ENCODE measurements at regions not wholly inside any gene's neighbourhood (a gene's known extent, or its start where the extent isn't known, plus 50 kb on each side); places are given as distances from the start of the nearest gene placed in this dataset.

- H3K27ac Mint-ChIP-seq: no peak overlapping the region
- H3K36me3 Mint-ChIP-seq: no peaks in the 10 kb centered on the region
- no peak overlapping the region for H3K4me3 Mint-ChIP-seq
- H3K27me3 Mint-ChIP-seq (ENCODE audit: low read depth): no peaks in the 10 kb centered on the region; the same call in 1 of the 2 replicates
- ATAC-seq (no peak), DNase-seq (ENCODE audit: low spot score) (no peak)
- no peaks in the 10 kb centered on the region for H3K4me1 Mint-ChIP-seq
- peaks cover 3% of the 10 kb centered on the region; the same call in 1 of the 2 replicates for H3K9me3 Mint-ChIP-seq
- TF ChIP-seq E2F1 (CRISPR knock-in tag; IDR thresholded peaks at IDR 0.05) (no peak), GABPB1 (CRISPR knock-in tag; IDR thresholded peaks at IDR 0.05) (0 out of 2 replicates have a peak, but pooled peaks have one; percentile 18), MXD4 (CRISPR knock-in tag; IDR thresholded peaks at IDR 0.05; ENCODE audit: borderline replicate concordance) (no peak)
- ChIA-PET CTCF (no interaction called here), POLR2A (no interaction called here)
These were observed 219.7 kb downstream of the UNC5CL start for GRCh38 chr6:40819182-40819834.

GRCh38 chr6:40817369-40817768 is 221.7 kb downstream of the UNC5CL start:
- no peak for DNase-seq (ENCODE audit: low spot score)
- CTCF ChIA-PET: no interaction called here
- POLR2A ChIA-PET: no interaction called here
- TF ChIP-seq USF2 (CRISPR knock-in tag; IDR thresholded peaks at IDR 0.05): no peak
- TF ChIP-seq NR3C1 (CRISPR knock-in tag; conservative IDR thresholded peaks at IDR 0.05; ENCODE audit: low read depth): no peak
- no peak for TF ChIP-seq CREB1 (CRISPR knock-in tag; IDR thresholded peaks at IDR 0.05)
- Mint-ChIP-seq H3K36me3 (no peaks in the 10 kb centered on the region), H3K27ac (no peak overlapping the region), H3K27me3 (ENCODE audit: low read depth) (no peaks in the 10 kb centered on the region; the same call in 1 of the 2 replicates), H3K4me3 (no peak overlapping the region), H3K9me3 (no peaks in the 10 kb centered on the region), H3K4me1 (no peaks in the 10 kb centered on the region)
- ATAC-seq: no peak

- H3K4me1 Mint-ChIP-seq: no peaks in the 10 kb centered on the region
- ChIA-PET CTCF (no interaction called here), POLR2A (no interaction called here)
- no peaks in the 10 kb centered on the region; the same call in 1 of the 2 replicates for H3K27me3 Mint-ChIP-seq (ENCODE audit: low read depth)
- H3K9me3 Mint-ChIP-seq: no peaks in the 10 kb centered on the region
- no peak for DNase-seq (ENCODE audit: low spot score)
- no peak for ATAC-seq
- TF ChIP-seq MAX (CRISPR knock-in tag; IDR thresholded peaks at IDR 0.05) (no peak), ZNF317 (CRISPR knock-in tag; IDR thresholded peaks at IDR 0.05; ENCODE audit: borderline replicate concordance, low read depth) (no peak)
- H3K27ac Mint-ChIP-seq: no peak overlapping the region
- no peak overlapping the region for H3K4me3 Mint-ChIP-seq
- no peaks in the 10 kb centered on the region for H3K36me3 Mint-ChIP-seq
These were observed 222.4 kb downstream of the UNC5CL start for GRCh38 chr6:40816601-40817000.

- no peaks in the 10 kb centered on the region for H3K4me1 Mint-ChIP-seq
- no peaks in the 10 kb centered on the region for H3K9me3 Mint-ChIP-seq
- ATAC-seq (no peak), DNase-seq (ENCODE audit: low spot score) (no peak)
- TF ChIP-seq TEAD1 (CRISPR knock-in tag; IDR thresholded peaks at IDR 0.05) (no peak), PRRX2 (CRISPR knock-in tag; IDR thresholded peaks at IDR 0.05) (no peak), USF2 (CRISPR knock-in tag; IDR thresholded peaks at IDR 0.05) (no peak), ZSCAN18 (CRISPR knock-in tag; IDR thresholded peaks at IDR 0.05) (no peak), ETV6 (CRISPR knock-in tag; IDR thresholded peaks at IDR 0.05) (no peak), EMX1 (CRISPR knock-in tag; IDR thresholded peaks at IDR 0.05) (no peak), SOX15 (CRISPR knock-in tag; IDR thresholded peaks at IDR 0.05) (no peak)
- H3K27ac Mint-ChIP-seq: no peak overlapping the region
- H3K4me3 Mint-ChIP-seq: no peak overlapping the region
- POLR2A ChIA-PET: no interaction called here
- CTCF ChIA-PET: no interaction called here
- H3K27me3 Mint-ChIP-seq (ENCODE audit: low read depth): no peaks in the 10 kb centered on the region; the same call in 1 of the 2 replicates
- H3K36me3 Mint-ChIP-seq: no peaks in the 10 kb centered on the region
These were observed 223.3 kb downstream of the UNC5CL start for GRCh38 chr6:40815731-40816130.
